GM12878 (cell line): ENCODE measurements at regions not wholly inside any gene's neighbourhood (a gene's known extent, or its start where the extent isn't known, plus 50 kb on each side); places are given as distances from the start of the nearest gene placed in this dataset.

Source experiments
- JUND ChIP-seq: IDR thresholded peaks from 2 replicates; pipeline ENCODE4 v1.6.1; 2012; ENCODE audit warnings: low read depth, mild to moderate bottlenecking, low read length, improper control_type of control experiment, moderate library complexity
- SIX5 ChIP-seq: IDR thresholded peaks from 2 replicates; pipeline ENCODE4 v1.6.1; 2011; ENCODE audit warnings: mild to moderate bottlenecking, low read depth, low read length, moderate library complexity; ENCODE audit not compliant: severe bottlenecking
- ZBTB11 ChIP-seq: fragments of 450-650 bp; formaldehyde crosslinking; IDR thresholded peaks from 2 replicates; pipeline ENCODE4 v1.5.0; 2022; ENCODE audit warnings: mild to moderate bottlenecking, missing genetic modification characterization
- TF ChIP-seq, protein P1 (sequence below): fragments of 450-650 bp; IDR thresholded peaks from 2 replicates; pipeline ENCODE4 v1.6.1; 2016; ENCODE audit warnings: mild to moderate bottlenecking, moderate library complexity, borderline replicate concordance
- TF ChIP-seq, protein P2 (sequence below): IDR thresholded peaks from 2 replicates; pipeline ENCODE4 v1.6.1; 2011; ENCODE audit warnings: mild to moderate bottlenecking, low read depth, low read length, moderate library complexity; ENCODE audit not compliant: insufficient replicate concordance

DNA sequence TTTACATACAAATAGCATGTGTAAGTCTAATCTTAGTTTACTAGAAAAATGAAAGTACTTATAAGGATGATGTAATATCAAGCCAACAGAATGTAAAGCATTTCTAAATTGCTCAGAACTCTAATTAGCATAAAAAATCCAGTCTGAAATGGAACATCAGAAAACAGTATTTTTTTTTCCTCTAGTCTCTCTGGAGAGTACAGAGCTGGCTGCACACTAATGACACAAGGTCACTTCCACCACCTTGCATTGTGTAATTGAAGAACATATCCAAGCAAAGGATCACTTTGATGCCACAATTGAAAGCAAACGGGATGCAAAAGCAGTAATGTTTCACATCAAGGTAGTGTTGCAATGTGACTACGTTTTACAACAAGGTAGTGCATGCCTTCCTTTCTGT lies 548.0 kb upstream of the LUZP2 start (continued):
- TF ChIP-seq, protein P1, sequence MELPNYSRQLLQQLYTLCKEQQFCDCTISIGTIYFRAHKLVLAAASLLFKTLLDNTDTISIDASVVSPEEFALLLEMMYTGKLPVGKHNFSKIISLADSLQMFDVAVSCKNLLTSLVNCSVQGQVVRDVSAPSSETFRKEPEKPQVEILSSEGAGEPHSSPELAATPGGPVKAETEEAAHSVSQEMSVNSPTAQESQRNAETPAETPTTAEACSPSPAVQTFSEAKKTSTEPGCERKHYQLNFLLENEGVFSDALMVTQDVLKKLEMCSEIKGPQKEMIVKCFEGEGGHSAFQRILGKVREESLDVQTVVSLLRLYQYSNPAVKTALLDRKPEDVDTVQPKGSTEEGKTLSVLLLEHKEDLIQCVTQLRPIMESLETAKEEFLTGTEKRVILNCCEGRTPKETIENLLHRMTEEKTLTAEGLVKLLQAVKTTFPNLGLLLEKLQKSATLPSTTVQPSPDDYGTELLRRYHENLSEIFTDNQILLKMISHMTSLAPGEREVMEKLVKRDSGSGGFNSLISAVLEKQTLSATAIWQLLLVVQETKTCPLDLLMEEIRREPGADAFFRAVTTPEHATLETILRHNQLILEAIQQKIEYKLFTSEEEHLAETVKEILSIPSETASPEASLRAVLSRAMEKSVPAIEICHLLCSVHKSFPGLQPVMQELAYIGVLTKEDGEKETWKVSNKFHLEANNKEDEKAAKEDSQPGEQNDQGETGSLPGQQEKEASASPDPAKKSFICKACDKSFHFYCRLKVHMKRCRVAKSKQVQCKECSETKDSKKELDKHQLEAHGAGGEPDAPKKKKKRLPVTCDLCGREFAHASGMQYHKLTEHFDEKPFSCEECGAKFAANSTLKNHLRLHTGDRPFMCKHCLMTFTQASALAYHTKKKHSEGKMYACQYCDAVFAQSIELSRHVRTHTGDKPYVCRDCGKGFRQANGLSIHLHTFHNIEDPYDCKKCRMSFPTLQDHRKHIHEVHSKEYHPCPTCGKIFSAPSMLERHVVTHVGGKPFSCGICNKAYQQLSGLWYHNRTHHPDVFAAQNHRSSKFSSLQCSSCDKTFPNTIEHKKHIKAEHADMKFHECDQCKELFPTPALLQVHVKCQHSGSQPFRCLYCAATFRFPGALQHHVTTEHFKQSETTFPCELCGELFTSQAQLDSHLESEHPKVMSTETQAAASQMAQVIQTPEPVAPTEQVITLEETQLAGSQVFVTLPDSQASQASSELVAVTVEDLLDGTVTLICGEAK = no peak
- TF ChIP-seq JUND (no peak), SIX5 (no peak), ZBTB11 (CRISPR knock-in tag) (no peak)
- TF ChIP-seq, protein P2, sequence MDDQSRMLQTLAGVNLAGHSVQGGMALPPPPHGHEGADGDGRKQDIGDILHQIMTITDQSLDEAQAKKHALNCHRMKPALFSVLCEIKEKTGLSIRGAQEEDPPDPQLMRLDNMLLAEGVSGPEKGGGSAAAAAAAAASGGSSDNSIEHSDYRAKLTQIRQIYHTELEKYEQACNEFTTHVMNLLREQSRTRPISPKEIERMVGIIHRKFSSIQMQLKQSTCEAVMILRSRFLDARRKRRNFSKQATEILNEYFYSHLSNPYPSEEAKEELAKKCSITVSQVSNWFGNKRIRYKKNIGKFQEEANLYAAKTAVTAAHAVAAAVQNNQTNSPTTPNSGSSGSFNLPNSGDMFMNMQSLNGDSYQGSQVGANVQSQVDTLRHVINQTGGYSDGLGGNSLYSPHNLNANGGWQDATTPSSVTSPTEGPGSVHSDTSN = no peak
